Esophagus muscularis mucosa (tissue), 4 donors: ENCODE measurements at regions not wholly inside any gene's neighbourhood (a gene's known extent, or its start where the extent isn't known, plus 50 kb on each side); places are given as distances from the start of the nearest gene placed in this dataset.

Experiments used
- DNase-seq: peaks from one replicate; pipeline ENCODE4 v3.0.0-alpha.2; 2017; ENCODE audit errors: extremely low spot score
- H3K27ac ChIP-seq, 4 donors: fragments of 200-600 bp; sonication (generic); replicated peaks in 1 of 4; 1 replicate in 3 of 4; 2 replicates in 1 of 4; pipeline ENCODE4 v1.5.1; 2016 to 2019; ENCODE audit warnings: mild to moderate bottlenecking in 1 of 4
- H3K27me3 ChIP-seq, 4 donors: fragments of 200-600 bp; sonication (generic); one replicate each; pipeline versions ENCODE4 v1.5.1 to v1.6.0; 2016 to 2019
- H3K36me3 ChIP-seq, 4 donors: fragments of 200-600 bp; sonication (generic); one replicate each; pipeline ENCODE4 v1.5.1; 2016 to 2019
- H3K4me1 ChIP-seq, 4 donors: fragments of 200-600 bp; sonication (generic); one replicate each; pipeline ENCODE4 v1.5.1; 2016 to 2019
- H3K4me3 ChIP-seq, 4 donors: fragments of 200-600 bp; sonication (generic); 1 replicate in 2 of 4; 2 replicates in 2 of 4; pipeline ENCODE4 v1.5.1; 2016 to 2019; ENCODE audit warnings: mild to moderate bottlenecking in 4 of 4, moderate library complexity in 1 of 4
- H3K9me3 ChIP-seq, 4 donors: fragments of 200-600 bp; sonication (generic); 1 replicate in 3 of 4; 2 replicates in 1 of 4; pipeline ENCODE4 v1.5.1; 2016 to 2019
- CTCF ChIP-seq, 3 experiments: fragments of 200-600 bp in 2 of 3; fragments of 450-650 bp in 1 of 3; sonication (generic) in 2 of 3; IDR thresholded peaks; one replicate each; pipeline ENCODE4 v1.5.1; 2017 to 2019; ENCODE audit warnings: antibody characterized with exemption in 3 of 3, mild to moderate bottlenecking in 2 of 3, moderate library complexity in 1 of 3
- EP300 ChIP-seq: sonication (generic); formaldehyde crosslinking; IDR thresholded peaks from one replicate; pipeline ENCODE4 v1.6.1; 2017; ENCODE audit warnings: antibody characterized with exemption
- POLR2A ChIP-seq: fragments of 450-650 bp; IDR thresholded peaks from one replicate; pipeline ENCODE4 v1.6.1; 2017; ENCODE audit warnings: antibody characterized with exemption, moderate library complexity, mild to moderate bottlenecking, low read depth
- POLR2AphosphoS5 ChIP-seq, 2 donors: sonication (generic); formaldehyde crosslinking; IDR thresholded peaks; one replicate each; pipeline ENCODE4 v1.6.1; 2017; ENCODE audit warnings: antibody characterized with exemption in 2 of 2
- WGBS: methylation state at CpG from one replicate; pipeline ENCODE4 v1.1.5; 2018; 5-methylcytosine and 5-hydroxymethylcytosine counted together
- intact Hi-C: fragments of 100-400 bp; cut with DNase I; formaldehyde crosslinking; loops from one replicate; pipeline ENCODE4 v1.15.1; 2023

DNA sequence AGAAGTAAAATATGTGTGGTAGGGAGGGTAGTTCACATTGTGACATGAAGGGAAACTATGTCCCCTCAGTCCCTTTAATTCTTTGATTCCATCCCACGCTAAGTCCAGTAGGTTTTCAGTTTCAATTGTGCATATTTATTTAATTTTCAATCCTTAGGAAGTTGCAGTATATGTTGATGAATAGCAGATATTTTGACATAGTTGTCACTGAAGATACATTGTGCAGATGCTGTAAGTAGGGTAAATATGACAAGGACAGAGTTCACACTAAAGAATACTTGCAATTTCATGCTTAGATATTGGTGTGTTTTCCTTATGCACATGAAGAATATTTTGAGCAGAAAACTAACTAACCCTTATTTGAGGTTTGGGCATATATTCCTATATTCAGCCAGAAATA is 595.4 kb upstream of the MIR17HG start:
- H3K4me3 ChIP-seq, result no peak overlapping the region
- H3K4me1 ChIP-seq, result no peaks in the 10 kb centered on the region
- TF ChIP-seq POLR2A, result no peak
- TF ChIP-seq CTCF (IDR thresholded peaks at IDR 0.05), result no peak
- TF ChIP-seq EP300, result no peak
- no peak for TF ChIP-seq POLR2AphosphoS5 (IDR thresholded peaks at IDR 0.05)
- H3K9me3 ChIP-seq, result no peaks in the 10 kb centered on the region
- H3K27ac ChIP-seq, result no peak overlapping the region
- peaks cover 0 to 1% (median 0%) of the 10 kb centered on the region in 4 donors for H3K27me3 ChIP-seq
- DNase-seq, result no peak
- H3K36me3 ChIP-seq, result no peaks in the 10 kb centered on the region
- WGBS, result 67% methylated on average over 1 of the region's 1 CpG
- intact Hi-C loops, result no loop called here

DNA sequence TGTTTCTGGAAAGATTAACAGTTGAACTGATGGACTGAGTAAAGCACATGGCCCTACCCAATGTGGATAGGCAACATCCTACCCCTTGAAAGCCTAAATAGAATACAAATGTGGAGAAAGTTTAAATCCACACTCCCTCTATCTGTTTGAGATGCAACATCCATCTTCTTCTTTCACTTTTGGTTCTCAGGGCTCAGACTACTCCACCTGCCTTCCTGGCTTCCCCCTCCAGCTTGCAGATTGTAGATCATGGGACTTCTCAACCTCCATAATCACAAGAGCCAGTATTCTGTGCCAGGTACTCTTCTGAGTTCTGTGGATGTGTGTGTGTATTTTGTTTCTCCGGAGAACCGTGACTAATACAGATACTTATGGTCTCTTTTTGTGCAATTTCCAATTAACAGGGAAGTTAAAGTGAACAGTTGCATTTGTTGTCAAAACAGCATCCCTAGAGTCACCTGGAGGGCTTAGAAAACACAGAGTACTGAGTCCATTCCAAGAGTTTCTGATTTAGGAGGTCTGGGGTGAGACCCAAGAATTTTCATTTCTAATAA is 590.3 kb upstream of the MIR17HG start:
- no peaks in the 10 kb centered on the region for H3K9me3 ChIP-seq
- intact Hi-C loops, result no loop called here
- no peaks in the 10 kb centered on the region for H3K36me3 ChIP-seq
- H3K4me1 ChIP-seq, result no peaks in the 10 kb centered on the region
- H3K27ac ChIP-seq, result no peak overlapping the region
- TF ChIP-seq CTCF (IDR thresholded peaks at IDR 0.05), result no peak
- TF ChIP-seq POLR2AphosphoS5 (IDR thresholded peaks at IDR 0.05), result no peak
- no peak for TF ChIP-seq EP300
- TF ChIP-seq POLR2A, result no peak
- H3K4me3 ChIP-seq, result no peak overlapping the region
- no peak for DNase-seq
- no peaks in the 10 kb centered on the region for H3K27me3 ChIP-seq
- WGBS, result 67% methylated on average over 2 of the region's 2 CpGs

GRCh38 chr13:90760639-90761038 is 586.8 kb upstream of the MIR17HG start:
- no peak overlapping the region for H3K4me3 ChIP-seq
- no peak overlapping the region for H3K27ac ChIP-seq
- no peaks in the 10 kb centered on the region for H3K27me3 ChIP-seq
- no peaks in the 10 kb centered on the region for H3K36me3 ChIP-seq
- no peak for DNase-seq
- no peaks in the 10 kb centered on the region for H3K9me3 ChIP-seq
- no peaks in the 10 kb centered on the region for H3K4me1 ChIP-seq
- 83% methylated on average over 1 of the region's 1 CpG for WGBS
- intact Hi-C loops, result no loop called here
- no peak for TF ChIP-seq CTCF (IDR thresholded peaks at IDR 0.05)
- no peak for TF ChIP-seq POLR2AphosphoS5 (IDR thresholded peaks at IDR 0.05)
- no peak for TF ChIP-seq EP300
- TF ChIP-seq POLR2A, result no peak

DNA sequence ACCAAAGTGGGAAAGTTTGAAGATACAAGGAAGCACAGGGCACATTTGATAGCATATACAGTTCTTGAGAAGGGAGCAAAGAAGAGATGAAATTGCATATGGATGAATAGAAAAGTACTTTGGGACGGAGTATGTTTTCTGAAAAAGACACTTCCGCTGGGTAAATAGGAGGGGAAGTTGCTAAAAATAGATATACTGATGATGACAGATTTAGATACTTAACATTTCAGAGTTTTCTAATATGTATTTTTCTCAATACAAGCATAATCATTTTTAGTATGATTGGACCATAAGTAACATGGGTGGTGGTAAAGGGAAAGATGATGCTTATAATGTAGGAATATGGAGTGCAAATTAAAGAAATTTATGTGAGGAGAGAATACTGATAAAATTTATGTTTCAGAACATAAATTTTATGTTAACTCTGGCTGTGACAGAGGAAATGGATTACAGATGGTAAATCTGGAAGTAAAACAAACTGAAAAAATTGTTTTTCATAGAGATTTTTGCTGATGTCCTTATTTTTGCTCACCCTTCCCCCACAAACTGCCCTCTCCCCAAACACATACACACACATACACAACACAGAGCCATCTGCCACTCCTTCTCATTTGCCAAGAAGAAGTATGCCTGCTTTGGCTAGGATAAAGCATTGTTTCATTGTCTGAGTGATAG is 583.9 kb upstream of the MIR17HG start:
- H3K9me3 ChIP-seq, result no peaks in the 10 kb centered on the region
- H3K36me3 ChIP-seq, result no peaks in the 10 kb centered on the region
- no peaks in the 10 kb centered on the region for H3K27me3 ChIP-seq
- TF ChIP-seq CTCF (IDR thresholded peaks at IDR 0.05) (no peak), EP300 (no peak), POLR2A (no peak)
- no peak overlapping the region for H3K27ac ChIP-seq
- intact Hi-C loops, result no loop called here
- 48% methylated on average over 2 of the region's 2 CpGs for WGBS
- no peaks in the 10 kb centered on the region for H3K4me1 ChIP-seq
- DNase-seq, result no peak
- H3K4me3 ChIP-seq, result no peak overlapping the region

GRCh38 chr13:90766386-90766902 is 581.0 kb upstream of the MIR17HG start:
- Histone ChIP-seq H3K9me3 (no peaks in the 10 kb centered on the region), H3K4me3 (no peak overlapping the region), H3K4me1 (no peaks in the 10 kb centered on the region), H3K36me3 (no peaks in the 10 kb centered on the region), H3K27me3 (no peaks in the 10 kb centered on the region), H3K27ac (no peak overlapping the region)
- TF ChIP-seq POLR2A (no peak), EP300 (no peak), POLR2AphosphoS5 (IDR thresholded peaks at IDR 0.05) (no peak), CTCF (IDR thresholded peaks at IDR 0.05) (no peak)
- 60% methylated on average over 1 of the region's 1 CpG for WGBS
- intact Hi-C loops, result no loop called here
- DNase-seq, result no peak
